ENCODE measurements at regions not wholly inside any gene's neighbourhood (a gene's known extent, or its start where the extent isn't known, plus 50 kb on each side); places are given as distances from the start of the nearest gene placed in this dataset.

DNA sequence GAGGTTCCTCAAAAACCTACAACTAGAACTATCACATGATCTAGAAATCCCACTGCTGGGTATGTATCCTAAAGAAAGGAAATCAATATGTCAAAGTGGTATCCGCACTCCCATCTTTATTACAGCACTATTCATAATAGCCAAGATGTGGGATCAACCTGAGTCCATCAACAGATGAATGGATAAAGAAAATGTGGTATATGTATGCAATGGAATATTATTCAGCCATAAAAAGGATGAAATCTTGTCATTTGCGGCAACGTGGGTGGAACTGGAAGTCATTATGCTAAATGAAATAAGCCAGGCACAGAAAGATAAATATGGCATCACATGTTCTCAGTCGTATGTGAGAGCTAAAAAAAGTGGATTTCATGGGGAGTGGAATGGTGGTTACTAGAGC is 77.5 kb upstream of the DIO3 start:
- DNase-seq (ENCODE audit: low spot score) = no peak

DNA sequence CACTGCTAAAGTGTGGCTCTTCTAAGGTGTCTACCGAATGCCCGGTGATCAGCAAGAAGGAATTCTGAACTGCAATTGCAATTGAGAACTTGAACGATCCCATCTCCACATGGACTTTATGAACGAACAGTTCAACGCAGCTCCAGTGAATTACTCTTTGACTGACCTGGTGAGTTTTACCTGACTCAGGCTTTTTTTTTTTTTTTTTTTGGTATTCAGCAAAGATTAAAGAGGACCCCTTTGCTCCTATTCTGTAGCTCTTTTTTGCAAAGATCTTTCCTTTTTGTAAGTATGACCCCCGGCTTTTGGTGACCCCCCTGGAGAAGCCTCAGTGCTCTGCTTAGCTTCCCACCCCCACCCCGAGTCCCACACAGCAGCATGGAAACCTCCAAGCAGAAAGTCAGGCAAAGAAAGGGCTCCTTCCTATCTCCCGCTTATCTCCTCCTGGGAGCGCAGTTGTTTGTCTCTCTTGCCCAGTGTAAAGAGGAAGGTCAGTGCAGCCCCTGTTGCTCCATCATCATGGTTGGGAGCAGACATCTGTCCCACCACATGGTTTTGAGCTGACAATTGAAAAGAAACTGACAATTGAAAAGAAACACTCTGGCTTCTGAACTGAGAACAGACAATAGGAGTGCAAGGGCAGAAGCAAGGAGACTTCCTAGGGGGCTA is 72.1 kb upstream of the DIO3 start:
- no peak for DNase-seq (ENCODE audit: low spot score)

DNA sequence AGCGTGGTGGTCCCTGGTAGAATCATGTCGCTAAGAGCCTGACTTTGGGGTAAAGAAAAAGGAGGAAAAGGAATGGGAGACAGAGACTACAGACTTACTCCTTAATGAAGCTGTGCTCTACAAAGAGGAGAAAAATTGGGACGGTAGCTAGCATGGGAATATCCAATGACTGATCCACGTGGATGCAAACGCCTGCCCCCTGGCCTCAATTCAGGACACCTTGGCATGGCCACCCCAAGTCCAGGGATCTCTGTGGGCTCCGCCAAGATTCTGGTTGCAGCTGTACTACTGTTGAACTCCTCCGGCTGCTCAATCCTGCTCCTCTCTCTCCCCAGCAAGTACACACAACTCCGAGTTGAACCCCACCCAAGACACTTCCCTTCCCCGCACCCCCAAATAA is 70.5 kb upstream of the DIO3 start:
- DNase-seq (ENCODE audit: low spot score) = no peak

DNA sequence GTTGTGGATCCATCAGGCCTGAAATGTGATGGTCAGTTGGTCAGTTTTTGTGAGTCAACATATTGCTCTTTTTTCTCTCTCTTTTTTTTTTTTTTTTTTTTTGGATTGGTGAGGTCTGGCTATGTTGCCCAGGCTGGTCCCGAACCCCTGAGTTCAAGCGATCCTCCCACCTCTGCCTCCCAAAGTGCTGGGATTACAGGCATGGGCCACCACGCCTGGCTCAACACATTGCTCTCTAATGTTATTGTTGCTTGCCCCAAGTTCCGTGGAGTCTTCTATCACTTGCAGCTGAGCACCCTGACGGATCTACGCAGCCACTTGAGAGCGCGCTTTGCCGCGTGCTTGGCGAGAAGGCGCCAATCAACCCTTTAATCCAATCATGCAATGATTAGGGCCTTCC is 69.5 kb upstream of the DIO3 start:
- DNase-seq (ENCODE audit: low spot score) = no peak

DNA sequence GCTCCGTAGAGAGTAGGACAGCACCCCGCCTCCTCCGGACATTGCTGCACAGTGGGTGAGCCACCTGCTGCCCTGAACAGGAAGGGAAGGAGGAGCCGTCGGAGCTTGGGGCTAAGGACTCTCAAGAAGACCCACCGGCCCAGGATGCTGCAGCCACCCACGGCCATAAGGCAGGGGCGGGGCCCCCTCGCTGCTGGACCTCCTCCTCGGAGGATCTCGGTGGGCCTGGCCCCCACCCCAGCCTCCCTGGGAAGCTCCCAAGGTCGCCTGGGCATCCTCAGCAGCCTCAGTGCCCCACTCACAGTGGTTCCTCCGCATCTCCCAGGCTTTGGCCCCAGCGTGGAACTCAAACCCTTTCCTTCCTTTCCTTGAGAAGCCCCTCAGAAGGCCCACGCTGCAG is 68.6 kb upstream of the DIO3 start:
- DNase-seq (ENCODE audit: low spot score) = no peak

DNA sequence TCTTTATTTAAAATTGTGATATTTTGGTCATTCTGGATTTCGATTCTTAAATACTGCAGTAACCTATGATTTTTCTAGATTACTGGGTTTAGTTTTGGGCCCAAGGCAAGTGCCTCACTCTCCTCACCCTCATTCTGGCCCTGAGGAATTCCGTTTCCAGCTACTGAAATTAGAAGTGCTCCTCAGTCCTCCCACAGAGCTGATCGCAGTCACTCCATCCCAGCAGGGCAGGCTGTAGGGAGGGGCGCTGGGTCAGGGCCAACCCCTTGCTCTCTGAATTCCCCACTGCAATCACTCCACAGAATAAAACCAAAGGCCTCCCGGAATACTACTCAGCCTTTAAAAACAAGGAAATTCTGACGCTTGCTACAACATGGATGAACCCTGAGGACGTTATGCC is 66.5 kb upstream of the DIO3 start:
- DNase-seq (ENCODE audit: low spot score) = no peak

DNA sequence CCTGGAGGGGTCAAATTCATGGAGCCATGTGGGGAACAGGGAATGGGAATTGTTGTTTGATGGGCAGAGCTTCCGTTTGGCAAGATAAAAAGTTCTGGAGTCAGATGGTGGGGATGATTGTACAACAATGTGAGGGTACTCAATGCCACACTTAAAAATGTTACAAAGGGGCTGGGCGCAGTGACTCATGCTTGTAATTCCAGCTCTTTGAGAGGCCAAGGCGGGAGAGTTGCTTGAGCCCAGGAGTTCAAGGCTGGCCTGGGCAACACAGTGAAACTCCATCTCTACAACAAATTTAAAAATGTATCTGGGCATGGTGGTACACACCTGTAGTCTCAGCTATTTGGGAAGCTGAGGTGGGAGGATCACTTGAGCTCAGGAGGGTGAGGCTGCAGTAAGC is 66.0 kb upstream of the DIO3 start:
- DNase-seq (ENCODE audit: low spot score) = no peak

DNA sequence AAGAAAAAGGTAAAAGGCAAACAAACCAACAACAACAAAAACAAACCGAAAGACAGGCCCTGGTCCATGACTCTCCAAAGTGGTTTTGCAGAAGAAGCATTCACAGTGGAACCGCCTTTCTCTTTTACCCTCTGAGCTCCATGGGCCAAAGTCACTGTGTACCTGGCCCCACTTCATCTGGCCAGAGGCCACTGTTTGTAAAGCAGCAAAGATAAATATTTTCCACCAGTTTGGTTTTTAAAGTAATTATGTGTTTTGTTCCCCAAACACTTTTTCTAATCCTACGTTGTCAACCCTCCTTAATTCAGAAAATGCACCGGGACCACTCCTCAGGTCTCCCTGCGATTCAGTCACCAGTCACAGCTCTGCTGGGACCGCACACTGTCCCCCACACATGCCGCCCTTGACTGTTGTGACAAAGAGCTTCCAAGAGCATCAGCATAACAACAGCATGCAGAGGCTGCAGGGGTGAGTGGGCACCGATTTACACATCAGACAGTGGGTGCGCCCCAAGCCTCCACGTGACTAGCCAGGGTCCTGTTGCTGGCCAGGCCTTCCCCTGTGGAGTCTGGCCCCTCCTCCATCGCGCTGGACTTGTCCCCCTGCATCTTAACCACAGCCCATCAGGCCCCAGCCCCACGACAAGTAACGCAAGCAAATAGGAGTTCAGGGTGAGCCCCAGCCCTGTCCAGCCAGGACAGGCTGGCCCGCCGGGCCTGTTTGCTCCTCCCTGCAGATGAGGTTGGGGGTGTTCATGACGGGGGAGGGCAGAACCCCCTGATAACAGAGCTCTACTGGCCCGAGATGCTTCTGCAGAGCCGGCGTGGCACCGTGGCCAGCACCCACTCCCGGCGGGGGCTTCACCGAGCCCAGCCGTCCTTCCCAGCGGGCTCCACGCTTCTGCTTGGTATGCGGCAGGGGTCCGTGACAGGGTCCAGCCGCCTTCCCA is 65.2 kb upstream of the DIO3 start:
- DNase-seq (ENCODE audit: low spot score) = no peak

DNA sequence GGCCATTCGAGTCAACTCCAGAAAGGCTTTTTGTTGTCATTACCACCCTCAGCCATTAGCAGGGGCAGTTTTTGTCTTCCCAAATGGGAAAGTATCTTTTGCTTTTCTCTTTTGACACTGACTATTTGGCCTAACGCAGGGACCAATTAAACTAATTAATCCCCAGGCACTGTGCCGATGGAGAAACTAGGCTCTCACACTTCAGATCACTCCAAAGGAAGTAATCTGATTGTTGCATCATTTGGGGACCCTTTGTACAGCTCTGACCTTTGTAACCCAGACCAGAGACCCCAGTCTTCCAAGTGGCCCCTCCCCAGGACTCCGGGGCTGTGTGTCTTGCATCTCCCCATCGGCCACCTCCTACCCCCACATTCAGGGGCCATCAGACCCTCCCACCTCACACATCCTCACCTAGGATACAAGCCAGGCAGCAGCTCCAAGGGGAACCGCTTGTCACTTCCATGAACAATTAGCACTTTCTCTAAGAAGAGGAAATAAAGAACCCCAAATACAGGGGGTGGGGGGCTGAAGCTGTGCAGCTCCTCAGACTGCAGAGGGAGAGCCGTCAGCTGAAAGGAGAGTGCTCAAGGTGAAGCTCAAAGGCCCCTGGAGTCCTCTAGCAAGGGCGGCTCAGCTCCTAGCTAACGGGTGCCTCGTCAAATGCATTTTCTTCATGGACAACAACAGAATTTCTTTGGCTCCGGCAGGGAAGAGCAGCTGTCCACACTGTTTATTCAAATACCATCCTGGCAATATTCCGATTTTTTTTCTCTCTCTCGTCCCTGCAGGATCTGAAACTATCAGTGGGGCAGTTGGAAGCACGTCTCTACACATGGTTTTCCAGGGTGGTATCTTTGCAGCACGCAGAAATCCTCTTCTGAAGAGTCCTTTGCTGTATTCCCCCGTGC is 64.3 kb upstream of the DIO3 start:
- no peak for DNase-seq (ENCODE audit: low spot score)

DNA sequence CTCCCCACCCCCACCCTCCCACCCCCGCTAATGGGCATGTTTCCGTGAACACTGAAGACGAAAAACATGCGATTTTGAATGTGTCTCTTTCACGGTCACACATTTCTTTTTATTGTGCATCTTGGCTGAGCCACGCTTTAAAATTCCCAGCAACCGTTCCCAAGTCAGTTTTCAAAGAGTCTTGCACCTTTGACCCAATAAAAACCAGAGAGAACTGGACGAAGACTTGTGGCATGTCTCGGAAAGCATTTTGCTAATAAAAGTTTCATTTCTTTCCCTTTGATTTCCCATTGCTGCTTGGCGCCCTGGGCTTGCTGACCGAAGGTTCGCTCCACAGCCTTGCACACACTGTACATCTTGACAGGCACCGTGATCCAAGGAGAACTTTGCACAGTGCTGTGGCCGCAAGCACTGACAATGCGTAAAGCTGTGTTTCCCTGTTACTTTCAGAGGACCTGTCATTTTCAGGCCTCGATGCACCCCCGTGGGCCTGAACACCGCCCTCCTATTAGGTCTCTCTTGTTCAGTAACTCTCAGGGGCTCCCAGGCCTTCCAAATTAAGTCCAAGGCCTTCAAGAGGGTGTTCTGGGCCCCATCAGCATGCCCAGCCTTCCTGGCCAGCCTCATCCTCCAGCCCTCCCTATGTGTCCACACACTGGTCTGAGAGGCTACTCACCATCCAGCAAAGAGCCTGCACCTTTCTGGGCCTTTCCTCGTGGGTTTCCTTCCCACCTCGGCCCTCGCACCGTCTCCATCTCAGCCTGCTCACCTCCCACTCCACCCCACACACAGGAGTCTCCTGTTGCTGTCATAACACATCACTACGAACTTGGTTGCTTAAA is 63.4 kb upstream of the DIO3 start:
- DNase-seq (ENCODE audit: low spot score) = no peak

DNA sequence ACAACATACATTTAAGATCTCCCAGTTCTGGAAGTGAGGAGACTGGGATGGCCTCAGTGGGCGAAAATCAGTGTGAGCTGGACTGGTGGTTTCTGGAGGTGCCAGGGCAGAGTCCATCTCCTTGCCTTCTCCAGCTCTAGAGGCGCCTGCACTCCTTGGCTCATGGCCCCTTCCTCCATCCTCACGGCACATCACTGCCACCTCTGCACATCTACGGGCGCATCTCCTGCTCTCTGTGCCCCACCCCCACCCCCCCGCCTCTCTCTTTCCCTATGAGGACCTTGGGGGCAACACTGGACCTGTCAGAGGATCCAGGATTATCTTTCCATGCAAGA is 62.8 kb upstream of the DIO3 start:
- no peak for DNase-seq (ENCODE audit: low spot score)

DNA sequence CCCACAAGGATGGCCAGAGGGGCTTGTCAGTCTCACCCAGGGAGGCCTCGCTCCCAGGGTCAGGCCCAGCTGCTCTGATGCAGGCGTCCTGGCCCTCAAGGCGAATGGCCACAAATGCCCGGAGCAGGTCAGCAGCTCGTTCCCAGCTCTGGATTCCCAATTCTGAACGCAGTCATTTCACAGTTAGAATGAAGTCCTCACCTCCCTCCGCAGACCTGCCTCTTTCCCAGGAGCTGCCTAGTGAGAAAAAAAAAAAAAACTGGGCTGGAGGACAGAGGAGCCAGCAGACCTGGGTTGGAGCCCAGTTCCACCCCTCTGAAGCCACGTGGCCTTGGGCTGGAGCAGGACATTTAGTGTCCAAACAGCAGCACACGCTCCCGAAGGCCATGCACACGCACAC is 62.2 kb upstream of the DIO3 start:
- DNase-seq (ENCODE audit: low spot score) = no peak

DNA sequence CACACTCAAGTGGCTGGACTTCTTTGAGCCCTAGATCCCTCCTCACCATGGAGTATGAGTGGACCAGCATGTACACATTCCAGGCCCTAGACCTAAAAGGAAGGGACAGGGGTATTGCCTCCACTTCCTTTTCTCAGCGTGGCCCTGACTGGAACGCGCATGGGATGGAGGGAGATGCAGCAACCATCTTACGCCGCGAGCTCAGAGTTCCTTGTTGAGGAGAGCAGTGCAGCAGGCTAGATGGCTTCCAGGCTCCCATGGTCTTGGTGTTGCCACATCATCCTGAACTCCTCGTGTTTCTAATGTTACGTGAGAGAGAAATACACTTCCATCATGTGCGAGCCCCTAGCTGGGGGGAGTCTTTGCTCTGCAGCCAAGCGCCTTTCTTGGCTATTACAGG is 61.8 kb upstream of the DIO3 start:
- no peak for DNase-seq (ENCODE audit: low spot score)

DNA sequence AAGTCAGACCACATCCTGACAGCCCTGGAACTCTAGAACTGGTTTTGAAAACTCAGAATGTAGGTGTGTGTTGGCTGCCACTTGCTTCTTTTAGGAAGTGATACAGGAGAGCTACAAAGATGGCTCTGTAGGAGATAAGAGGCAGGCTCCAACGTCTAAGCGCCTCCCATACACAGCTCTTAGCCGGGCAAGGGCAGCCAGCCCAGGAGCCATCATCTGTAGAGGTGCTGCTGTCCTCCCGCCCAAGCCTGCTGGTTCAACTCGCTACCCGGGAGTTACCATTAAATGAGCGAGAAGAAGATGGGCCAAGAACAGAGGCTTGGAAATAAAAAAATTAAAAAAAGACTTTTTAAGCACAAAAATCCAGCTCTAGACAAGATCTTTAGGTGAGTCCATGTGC is 61.2 kb upstream of the DIO3 start:
- no peak for DNase-seq (ENCODE audit: low spot score)

DNA sequence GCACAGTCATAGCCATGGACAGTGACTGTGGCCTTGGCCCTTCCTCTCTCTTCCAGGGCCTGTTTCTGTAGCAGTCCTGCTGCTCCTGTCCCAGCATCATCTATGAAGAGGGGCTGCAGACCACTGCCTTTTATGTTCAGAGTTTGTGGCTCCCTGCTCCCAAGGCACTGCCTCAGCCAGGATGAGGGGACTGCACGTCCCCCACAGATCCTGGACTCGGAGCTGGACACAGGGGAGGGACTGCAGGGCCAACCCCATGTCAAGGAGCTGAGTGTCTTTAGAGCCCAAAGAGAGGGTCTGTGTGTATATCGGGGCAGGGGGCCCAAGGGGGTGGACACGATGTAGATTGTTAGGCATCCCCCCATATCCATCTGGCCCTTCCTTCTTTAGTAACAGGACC is 60.6 kb upstream of the DIO3 start:
- DNase-seq (ENCODE audit: low spot score) = no peak

DNA sequence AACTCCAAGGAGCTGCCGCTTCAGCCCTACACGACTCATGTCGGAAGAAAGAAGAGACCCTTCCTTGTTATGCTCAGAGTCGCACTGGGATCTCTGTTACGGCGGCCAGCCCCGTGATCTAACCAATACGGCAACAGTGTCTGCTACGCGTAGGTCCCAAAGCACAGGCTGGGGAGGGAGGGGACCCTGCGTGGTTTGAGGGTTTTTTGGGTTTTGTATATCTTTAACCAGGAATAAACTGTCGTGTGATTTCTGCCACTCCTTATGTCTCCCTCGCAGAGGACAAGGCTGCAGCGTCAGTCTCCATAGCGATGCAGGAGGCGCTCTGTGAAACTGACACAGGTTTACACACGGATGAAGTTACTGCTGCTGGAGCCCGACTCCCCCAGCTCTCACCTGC is 60.0 kb upstream of the DIO3 start:
- DNase-seq (ENCODE audit: low spot score) = no peak

DNA sequence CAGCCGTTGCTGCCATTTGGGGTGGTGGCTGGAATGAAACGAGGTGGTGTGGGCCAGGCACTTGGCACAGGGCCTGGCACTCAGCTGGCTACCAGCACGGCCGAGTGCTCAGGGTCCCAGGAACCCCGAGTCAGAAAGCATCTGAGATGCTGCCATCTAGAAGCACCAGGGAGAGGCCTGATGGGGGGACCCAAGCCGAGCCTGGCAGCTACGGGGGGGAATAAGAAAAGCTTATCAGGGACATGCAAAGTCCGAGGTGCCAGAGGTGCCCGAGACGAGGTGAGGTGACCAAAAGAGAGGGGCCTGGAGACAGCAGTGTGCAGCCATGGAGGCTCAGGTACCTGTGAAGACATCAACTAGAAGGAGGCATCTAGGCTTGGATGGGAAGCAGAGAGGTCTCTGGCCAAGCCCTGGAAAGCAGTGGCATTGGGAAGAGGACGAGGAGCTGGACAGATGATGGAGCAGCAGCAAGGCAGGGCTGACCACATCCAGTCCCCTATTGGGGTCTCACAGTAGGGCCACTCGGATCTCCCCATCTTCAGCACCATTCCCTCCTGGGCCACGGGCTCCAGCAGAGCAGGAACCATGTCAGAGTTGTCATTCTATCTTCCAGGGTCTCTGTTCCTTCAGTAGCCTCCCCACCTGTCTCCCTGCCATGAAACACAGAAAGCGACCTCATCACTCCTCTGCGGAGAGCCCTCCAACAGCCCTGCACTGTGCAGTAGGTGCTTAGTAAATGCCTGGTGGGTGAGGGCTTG is 59.3 kb upstream of the DIO3 start:
- no peak for DNase-seq (ENCODE audit: low spot score)

DNA sequence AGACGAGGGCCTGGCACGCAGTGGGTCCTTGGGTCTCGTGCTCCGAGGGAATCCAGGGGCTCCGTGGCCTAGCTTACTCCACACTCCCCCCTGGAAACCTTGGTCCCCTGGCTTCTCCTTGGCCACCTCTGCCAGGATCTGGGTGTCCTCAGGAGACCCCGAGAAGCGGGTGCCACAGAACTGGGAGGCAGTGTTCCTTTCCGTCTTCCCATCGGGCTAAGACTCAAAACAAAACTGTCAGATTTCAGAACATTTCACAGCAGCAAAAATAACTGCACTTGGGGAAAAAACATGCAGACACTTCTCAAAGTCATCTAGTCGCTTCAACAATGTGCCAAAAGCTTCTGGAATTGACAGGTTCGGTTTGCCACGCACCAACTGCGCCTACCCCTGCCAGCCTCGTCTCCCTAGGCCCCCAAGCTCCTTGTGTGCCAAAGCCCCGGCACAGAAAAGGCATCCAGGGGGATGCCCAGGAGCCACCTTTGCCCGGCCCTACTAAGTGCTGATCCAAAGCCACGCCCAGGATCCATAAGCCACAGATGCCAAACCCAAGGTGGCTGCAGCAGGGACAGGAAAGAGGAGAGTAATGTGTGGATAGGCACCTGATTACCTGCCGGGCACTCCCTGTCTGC is 58.4 kb upstream of the DIO3 start:
- no peak for DNase-seq (ENCODE audit: low spot score)

DNA sequence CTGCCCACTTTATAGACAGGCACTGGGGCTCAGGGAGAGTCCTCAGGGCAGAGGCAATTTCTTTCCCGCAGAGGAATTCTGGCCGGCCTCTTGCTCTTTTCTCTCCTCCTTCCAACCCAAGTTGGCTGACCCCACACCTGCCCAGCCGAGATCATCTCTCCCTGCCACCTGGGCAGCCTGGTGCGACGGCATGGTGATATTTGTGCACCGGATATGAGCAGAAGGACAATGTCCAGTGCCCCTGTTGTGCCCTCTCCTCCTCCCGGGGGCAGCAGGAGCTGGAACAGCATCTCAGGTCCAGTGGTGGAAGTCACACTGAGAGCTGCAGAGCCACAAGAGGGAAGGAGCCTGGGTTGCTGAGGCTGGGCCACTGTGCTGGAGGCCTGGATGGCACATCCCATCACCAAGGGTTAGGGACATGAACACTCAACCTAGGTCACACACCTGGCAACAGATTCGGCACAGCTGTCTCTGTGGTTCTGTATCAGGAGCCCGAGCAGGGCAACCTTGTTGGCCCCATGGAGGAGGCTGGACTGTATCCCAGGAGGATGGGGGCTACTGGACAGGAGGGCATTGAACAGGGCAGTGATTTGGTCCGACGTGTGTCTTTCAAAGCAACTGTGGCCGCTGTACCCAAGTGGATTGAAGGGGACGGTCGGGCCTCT is 57.7 kb upstream of the DIO3 start:
- no peak for DNase-seq (ENCODE audit: low spot score)

Measured in hematopoietic multipotent progenitor cell treated with erythropoietin and hydrocortisone succinate and interleukin-3 and kit ligand, for 17 days (in vitro differentiated cells).